Loucy (cell line): ENCODE measurements at regions not wholly inside any gene's neighbourhood (a gene's known extent, or its start where the extent isn't known, plus 50 kb on each side); places are given as distances from the start of the nearest gene placed in this dataset.

Source experiments
- CTCF ChIP-seq: fragments of 200-600 bp; sonication (generic); conservative IDR thresholded peaks from 2 replicates; pipeline ENCODE4 v1.5.1; 2014; ENCODE audit warnings: mild to moderate bottlenecking, antibody characterized with exemption, low read length
- EZH2phosphoT487 ChIP-seq: fragments of 200-600 bp; IDR thresholded peaks from 2 replicates; pipeline ENCODE4 v1.6.1; 2018; ENCODE audit warnings: antibody characterized with exemption, mild to moderate bottlenecking, moderate library complexity, borderline replicate concordance

GRCh38 chr7:52973126-52973525 is 62.3 kb upstream of the POM121L12 start:
- TF ChIP-seq CTCF (no peak), EZH2phosphoT487 (no peak)
